ENCODE measurements at regions not wholly inside any gene's neighbourhood (a gene's known extent, or its start where the extent isn't known, plus 50 kb on each side); places are given as distances from the start of the nearest gene placed in this dataset.

- Histone ChIP-seq H3K9me2 (ENCODE audit: insufficient read depth) (no peaks in the 10 kb centered on the region), H3K4me1 (ENCODE audit: control insufficient read depth in 1 of 2, insufficient read depth in 2 of 2, low read length in 2 of 2) (no peaks in the 10 kb centered on the region), H3K27ac (ENCODE audit: low read depth, low read length) (no peak overlapping the region), H4K20me1 (ENCODE audit: insufficient read depth) (no peaks in the 10 kb centered on the region), H3K36me3 (ENCODE audit: control insufficient read depth in 1 of 2, insufficient read depth in 2 of 2, low read length in 2 of 2) (no peaks in the 10 kb centered on the region), H3K9me3 (ENCODE audit: control insufficient read depth in 1 of 2, insufficient read depth in 1 of 2, low read depth in 1 of 2, low read length in 2 of 2) (no peaks in the 10 kb centered on the region), H3K9ac (ENCODE audit: low read length) (no peak overlapping the region), H2AFZ (ENCODE audit: low read depth, low read length, poor library complexity, severe bottlenecking) (no peak overlapping the region), H3K79me2 (ENCODE audit: insufficient read depth, low read length) (no peaks in the 10 kb centered on the region), H3K4me3 (replicated peaks in 1 of 2; ENCODE audit: low read depth in 1 of 2, low read length in 2 of 2) (no peak overlapping the region), H3K4me2 (ENCODE audit: low read length) (no peak overlapping the region), H3K27me3 (ENCODE audit: insufficient read depth, low read length) (no peaks in the 10 kb centered on the region)
- BruUV-seq (replicated peaks) = no TSS peak
- RAD21 ChIA-PET (ENCODE audit: low non-redundant PET in 1 of 2, low total read pairs in 2 of 2, uncharacterized antibody in 2 of 2, unreplicated experiment in 2 of 2) = no interaction called here
- POLR2A ChIA-PET = no interaction called here
- CTCF ChIA-PET = interaction anchor here (1.3 kb wide), 1 partner anchor 15 kb away, joined by 6 read pairs; no protein-coding TSS in a partner anchor
- ATAC-seq (no peak), DNase-seq (ENCODE audit: low read depth, low spot score) (no peak)
- intact Hi-C loops (cut with micrococcal nuclease) = no loop called here
- TF ChIP-seq, protein P1, sequence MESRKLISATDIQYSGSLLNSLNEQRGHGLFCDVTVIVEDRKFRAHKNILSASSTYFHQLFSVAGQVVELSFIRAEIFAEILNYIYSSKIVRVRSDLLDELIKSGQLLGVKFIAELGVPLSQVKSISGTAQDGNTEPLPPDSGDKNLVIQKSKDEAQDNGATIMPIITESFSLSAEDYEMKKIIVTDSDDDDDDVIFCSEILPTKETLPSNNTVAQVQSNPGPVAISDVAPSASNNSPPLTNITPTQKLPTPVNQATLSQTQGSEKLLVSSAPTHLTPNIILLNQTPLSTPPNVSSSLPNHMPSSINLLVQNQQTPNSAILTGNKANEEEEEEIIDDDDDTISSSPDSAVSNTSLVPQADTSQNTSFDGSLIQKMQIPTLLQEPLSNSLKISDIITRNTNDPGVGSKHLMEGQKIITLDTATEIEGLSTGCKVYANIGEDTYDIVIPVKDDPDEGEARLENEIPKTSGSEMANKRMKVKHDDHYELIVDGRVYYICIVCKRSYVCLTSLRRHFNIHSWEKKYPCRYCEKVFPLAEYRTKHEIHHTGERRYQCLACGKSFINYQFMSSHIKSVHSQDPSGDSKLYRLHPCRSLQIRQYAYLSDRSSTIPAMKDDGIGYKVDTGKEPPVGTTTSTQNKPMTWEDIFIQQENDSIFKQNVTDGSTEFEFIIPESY (IDR thresholded peaks at IDR 0.05; ENCODE audit: extremely low read depth, insufficient replicate concordance, low read length) = no peak
- TF ChIP-seq, protein P2, sequence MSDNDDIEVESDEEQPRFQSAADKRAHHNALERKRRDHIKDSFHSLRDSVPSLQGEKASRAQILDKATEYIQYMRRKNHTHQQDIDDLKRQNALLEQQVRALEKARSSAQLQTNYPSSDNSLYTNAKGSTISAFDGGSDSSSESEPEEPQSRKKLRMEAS (IDR thresholded peaks at IDR 0.05) = no peak
- TF ChIP-seq POLR2A (IDR thresholded peaks at IDR 0.05; ENCODE audit: borderline replicate concordance, extremely low read depth, insufficient read depth, insufficient read length) = no peak
- no peak for TF ChIP-seq POLR2AphosphoS5 (IDR thresholded peaks at IDR 0.05; ENCODE audit: low read depth, low read length)
- no peak for TF ChIP-seq YY1 (IDR thresholded peaks at IDR 0.05; ENCODE audit: extremely low read depth, insufficient replicate concordance, low read depth, low read length)
- TF ChIP-seq CEBPB (IDR thresholded peaks at IDR 0.05; ENCODE audit: low read depth) = no peak
- no peak for TF ChIP-seq SRF (IDR thresholded peaks at IDR 0.05; ENCODE audit: low read depth)
- no peak for TF ChIP-seq SIN3A (IDR thresholded peaks at IDR 0.05; ENCODE audit: low read depth)
- no peak for TF ChIP-seq SP1 (IDR thresholded peaks at IDR 0.05; ENCODE audit: low read depth)
- TF ChIP-seq REST (IDR thresholded peaks at IDR 0.05; ENCODE audit: low read depth) = no peak
- TF ChIP-seq FOSL1 (IDR thresholded peaks at IDR 0.05; ENCODE audit: low read depth) = no peak
- no peak for TF ChIP-seq RAD21 (IDR thresholded peaks at IDR 0.05; ENCODE audit: low read depth)
- no peak for TF ChIP-seq ATF3 (IDR thresholded peaks at IDR 0.05)
- TF ChIP-seq TCF7L2 (IDR thresholded peaks at IDR 0.05; ENCODE audit: borderline replicate concordance, extremely low read depth, insufficient read depth, insufficient read length) = no peak
- no peak for TF ChIP-seq ZNF274 (IDR thresholded peaks at IDR 0.05; ENCODE audit: low read depth, low read length)
Observed at GRCh38 chr20:11190741-11191140, 516.9 kb upstream of the JAG1 start.
